ENCODE measurements at regions not wholly inside any gene's neighbourhood (a gene's known extent, or its start where the extent isn't known, plus 50 kb on each side); places are given as distances from the start of the nearest gene placed in this dataset.

DNA sequence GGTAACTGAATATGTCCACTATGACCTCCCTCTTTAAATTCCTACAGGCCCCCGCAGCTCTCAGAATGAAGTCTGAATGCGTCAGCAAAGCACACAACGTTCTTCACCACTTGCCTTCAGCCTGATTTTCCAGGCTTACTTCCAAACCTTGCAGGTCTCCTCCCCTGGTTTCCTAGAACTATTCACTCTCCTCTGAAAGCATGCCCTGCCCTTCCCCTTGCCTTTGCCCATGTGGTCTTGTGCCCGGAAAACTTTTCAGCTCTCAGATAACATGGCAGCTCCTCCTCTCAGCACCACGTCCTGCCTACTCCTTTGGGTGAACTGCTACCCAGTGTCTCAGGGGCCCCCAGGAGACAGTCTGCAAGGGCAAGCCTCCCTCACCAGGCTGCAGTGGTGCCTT, 268.5 kb upstream of the LDB2 start:
- no peak for DNase-seq

- DNase-seq: no peak
Observed at GRCh38 chr4:17165286-17165685, 266.8 kb upstream of the LDB2 start.

GRCh38 chr4:17164666-17165065, 266.2 kb upstream of the LDB2 start:
- no peak for DNase-seq

DNA sequence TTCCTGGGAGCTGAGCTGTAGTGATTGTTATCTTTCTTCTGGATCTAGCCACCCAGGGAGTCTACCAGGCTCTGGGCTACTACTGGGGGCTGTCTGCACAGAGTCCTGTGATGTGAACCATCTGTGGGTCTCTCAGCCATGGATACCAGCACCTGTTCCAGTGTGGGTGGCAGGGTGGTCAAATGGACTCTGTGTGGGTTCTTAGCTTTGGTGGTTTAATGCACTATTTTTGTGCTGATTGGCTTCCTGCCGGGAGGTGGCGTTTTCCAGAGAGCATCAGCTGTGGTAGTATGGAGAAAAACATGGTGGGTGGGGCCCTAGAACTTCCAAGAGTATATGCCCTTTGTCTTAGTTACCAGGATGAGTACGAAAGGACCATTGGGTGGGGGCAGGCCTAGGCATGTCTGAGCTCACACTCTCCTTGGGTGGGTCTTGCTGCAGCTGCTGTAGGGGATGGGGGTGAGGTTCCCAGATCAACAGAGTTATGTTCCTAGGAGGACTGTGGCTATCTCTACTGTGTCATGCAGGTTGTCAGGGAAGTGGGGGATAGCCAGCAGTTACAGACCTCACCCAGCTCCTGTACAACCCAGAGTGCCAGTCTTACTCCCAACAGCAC, 264.8 kb upstream of the LDB2 start:
- no peak for DNase-seq

- DNase-seq: no peak
Observed at GRCh38 chr4:17157304-17157703, 258.9 kb upstream of the LDB2 start.

GRCh38 chr4:17155486-17155885, 257.0 kb upstream of the LDB2 start:
- no peak for DNase-seq

- no peak for DNase-seq
Observed at GRCh38 chr4:17153572-17153971, 255.1 kb upstream of the LDB2 start.

- DNase-seq: no peak
Observed at GRCh38 chr4:17152941-17153540, 254.6 kb upstream of the LDB2 start.

GRCh38 chr4:17142232-17142711, 243.8 kb upstream of the LDB2 start:
- no peak for DNase-seq

DNA sequence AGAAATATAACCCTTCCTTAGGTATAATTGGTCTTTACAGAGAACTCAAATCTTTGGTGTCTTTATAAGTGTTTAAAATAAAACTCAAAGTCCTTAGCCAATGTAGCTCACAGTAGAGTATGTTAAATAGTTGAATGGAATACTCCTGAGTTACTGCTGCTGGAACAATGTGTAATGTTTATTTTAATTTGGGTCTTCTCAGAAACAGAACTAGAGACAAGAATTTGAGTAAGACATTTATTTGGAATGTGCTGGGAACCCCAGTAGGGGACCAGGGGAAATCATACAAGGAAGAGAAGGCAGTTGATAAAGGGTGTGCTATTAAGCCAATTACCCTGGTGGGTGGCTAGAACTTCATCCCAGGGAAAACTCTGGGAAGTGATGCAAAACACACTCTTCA, 240.4 kb upstream of the LDB2 start:
- no peak for DNase-seq

GRCh38 chr4:17134565-17134964, 236.1 kb upstream of the LDB2 start:
- no peak for DNase-seq

GRCh38 chr4:17134100-17134499, 235.7 kb upstream of the LDB2 start:
- no peak for DNase-seq

- DNase-seq: no peak
Observed at GRCh38 chr4:17132226-17132625, 233.8 kb upstream of the LDB2 start.

- no peak for DNase-seq
Observed at GRCh38 chr4:17128268-17128667, 229.8 kb upstream of the LDB2 start.

- no peak for DNase-seq
Observed at GRCh38 chr4:17126321-17126966, 228.0 kb upstream of the LDB2 start.

DNA sequence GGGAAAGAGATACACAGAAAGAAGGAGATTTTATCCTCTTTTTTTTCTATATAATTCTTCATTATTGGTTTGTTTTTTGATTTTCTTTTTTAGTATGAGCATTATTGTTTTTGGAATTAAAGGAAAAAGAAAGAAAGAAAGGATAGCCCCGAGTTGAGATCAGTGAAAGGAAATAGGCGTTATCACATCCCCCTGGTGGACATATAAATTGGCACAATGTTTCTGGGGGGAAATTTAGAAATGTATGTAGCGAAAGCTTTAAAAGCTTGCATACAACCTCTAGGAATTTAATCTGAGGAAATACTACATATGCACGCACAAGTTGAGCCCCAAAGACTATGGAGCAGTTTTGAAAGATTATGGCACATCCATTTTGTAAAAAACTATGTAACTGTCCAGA, 226.3 kb upstream of the LDB2 start:
- no peak for DNase-seq

- DNase-seq: no peak
Observed at GRCh38 chr4:17120761-17121160, 222.3 kb upstream of the LDB2 start.

DNA sequence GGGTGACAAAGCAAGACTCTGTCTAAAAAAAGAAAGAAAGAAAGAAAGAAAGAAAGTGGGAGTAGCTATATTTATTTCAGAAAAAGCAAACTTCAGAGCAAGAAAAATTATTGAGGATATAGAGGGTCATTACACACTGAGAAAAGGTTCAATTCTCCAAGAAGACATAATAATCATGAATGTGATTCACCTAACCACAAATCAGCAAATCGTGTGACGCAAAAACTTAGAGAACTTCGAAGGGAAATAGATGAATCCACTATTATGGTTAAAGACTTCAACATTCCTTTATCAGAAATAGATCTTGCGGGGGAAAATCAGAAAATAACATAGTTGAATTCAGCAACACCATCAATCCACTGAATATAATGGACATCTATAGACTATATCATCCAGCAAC, 219.3 kb upstream of the LDB2 start:
- no peak for DNase-seq

DNA sequence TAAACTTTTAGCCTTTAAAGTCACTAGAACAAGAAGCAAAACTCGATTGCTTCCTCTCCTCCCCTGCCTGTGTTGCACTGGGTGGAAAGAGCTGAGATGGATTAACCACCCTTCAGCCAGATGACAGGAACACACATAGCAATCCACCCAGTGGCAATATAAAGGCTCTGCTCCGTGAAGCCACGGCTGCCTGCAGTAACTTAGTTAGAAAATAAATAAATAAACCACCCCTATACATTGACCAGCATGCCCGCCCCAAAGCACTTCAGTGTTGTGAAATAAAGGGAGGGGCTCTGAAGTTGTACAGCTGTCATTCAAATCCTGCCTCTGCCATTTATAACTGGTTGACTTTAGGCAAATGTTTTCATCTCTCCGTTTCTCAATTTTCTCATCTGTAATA, 217.1 kb upstream of the LDB2 start:
- DNase-seq: no peak

DNA sequence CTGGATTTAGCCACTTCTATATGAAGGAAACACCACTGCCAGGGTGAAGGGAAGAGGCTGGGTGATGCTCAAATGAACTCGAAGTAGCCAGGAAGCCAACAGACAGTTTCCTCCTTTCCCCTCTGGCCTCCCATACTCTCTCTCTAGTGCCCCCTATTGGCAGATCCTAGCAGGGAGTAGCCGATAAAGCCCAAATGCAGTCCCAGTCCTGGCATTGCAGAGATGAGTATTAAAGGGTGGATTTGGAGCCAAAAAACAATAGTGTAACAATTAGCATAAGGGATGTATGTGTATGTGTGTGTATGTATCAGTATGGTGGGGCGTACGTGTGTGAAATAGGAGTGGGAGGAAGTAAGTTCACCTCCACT, 213.8 kb upstream of the LDB2 start:
- no peak for DNase-seq

DNA sequence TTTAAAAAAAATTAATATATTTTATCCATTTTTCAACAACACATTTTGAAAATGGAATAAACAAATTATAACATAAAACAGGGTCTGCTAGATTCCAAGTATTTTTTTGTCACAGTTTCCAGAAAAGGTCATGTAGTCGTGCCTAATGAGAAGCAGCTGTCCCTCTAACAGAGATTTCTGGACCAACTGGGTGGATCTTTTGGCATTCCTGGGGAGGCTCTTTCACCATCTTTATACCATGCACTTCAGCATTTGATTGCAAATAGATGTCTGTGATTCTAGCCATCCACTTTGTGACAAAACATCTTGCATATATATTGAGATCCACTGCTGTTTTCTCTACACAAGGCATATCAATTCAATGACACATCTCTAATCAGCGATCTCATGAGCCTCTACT, 210.7 kb upstream of the LDB2 start:
- no peak for DNase-seq

GRCh38 chr4:17103231-17103630, 204.8 kb upstream of the LDB2 start:
- no peak for DNase-seq

- DNase-seq: no peak
Observed at GRCh38 chr4:17098996-17099395, 200.6 kb upstream of the LDB2 start.

GRCh38 chr4:17098401-17098800, 200.0 kb upstream of the LDB2 start:
- no peak for DNase-seq

- DNase-seq: no peak
Observed at GRCh38 chr4:17097362-17097761, 198.9 kb upstream of the LDB2 start.
